ENCODE measurements at regions not wholly inside any gene's neighbourhood (a gene's known extent, or its start where the extent isn't known, plus 50 kb on each side); places are given as distances from the start of the nearest gene placed in this dataset.

- TF ChIP-seq STAT6 (CRISPR knock-in tag; conservative IDR thresholded peaks at IDR 0.05; ENCODE audit: low read depth) (no peak), ERG (CRISPR knock-in tag; IDR thresholded peaks at IDR 0.05) (no peak), ZNF219 (CRISPR knock-in tag; IDR thresholded peaks at IDR 0.05; ENCODE audit: borderline replicate concordance) (no peak), ZNF121 (CRISPR knock-in tag; IDR thresholded peaks at IDR 0.05) (no peak), MXD4 (CRISPR knock-in tag; IDR thresholded peaks at IDR 0.05; ENCODE audit: borderline replicate concordance) (no peak), JUN (CRISPR knock-in tag; IDR thresholded peaks at IDR 0.05) (no peak), ETV6 (CRISPR knock-in tag; IDR thresholded peaks at IDR 0.05) (no peak)
Observed at GRCh38 chr15:38859574-38859973, 295.0 kb upstream of the RASGRP1 start (continued).

- Mint-ChIP-seq H3K4me3 (no peak overlapping the region), H3K4me1 (0 out of 2 replicates have a peak, but pooled peaks cover 4% of the 10 kb centered on the region), H3K27me3 (ENCODE audit: low read depth) (no peaks in the 10 kb centered on the region), H3K36me3 (no peaks in the 10 kb centered on the region), H3K27ac (no peak overlapping the region), H3K9me3 (peaks cover 12% of the 10 kb centered on the region)
- no peak for DNase-seq (ENCODE audit: low spot score)
- ChIA-PET POLR2A (no interaction called here), CTCF (no interaction called here)
- ATAC-seq = no peak
- TF ChIP-seq IRF2 (CRISPR knock-in tag; IDR thresholded peaks at IDR 0.05; ENCODE audit: borderline replicate concordance, low read depth) (no peak), JUN (CRISPR knock-in tag; IDR thresholded peaks at IDR 0.05) (no peak), ZSCAN18 (CRISPR knock-in tag; IDR thresholded peaks at IDR 0.05) (no peak), ARID4B (CRISPR knock-in tag; IDR thresholded peaks at IDR 0.05; ENCODE audit: borderline replicate concordance) (no peak), FOXJ3 (CRISPR knock-in tag; IDR thresholded peaks at IDR 0.05; ENCODE audit: borderline replicate concordance) (no peak), CREM (CRISPR knock-in tag; IDR thresholded peaks at IDR 0.05) (no peak), ZNF281 (CRISPR knock-in tag; IDR thresholded peaks at IDR 0.05) (no peak), ZNF416 (CRISPR knock-in tag; IDR thresholded peaks at IDR 0.05) (no peak), ZNF671 (CRISPR knock-in tag; IDR thresholded peaks at IDR 0.05) (no peak), GTF2I (CRISPR knock-in tag; conservative IDR thresholded peaks at IDR 0.05) (no peak), CREB1 (CRISPR knock-in tag; IDR thresholded peaks at IDR 0.05) (no peak), STAT6 (CRISPR knock-in tag; conservative IDR thresholded peaks at IDR 0.05; ENCODE audit: low read depth) (no peak), ZBTB43 (CRISPR knock-in tag; IDR thresholded peaks at IDR 0.05) (no peak)
Observed at GRCh38 chr15:38860253-38860652, 295.6 kb upstream of the RASGRP1 start.
